OCI-LY7 (cell line): ENCODE measurements at regions not wholly inside any gene's neighbourhood (a gene's known extent, or its start where the extent isn't known, plus 50 kb on each side); places are given as distances from the start of the nearest gene placed in this dataset.

Experiments
- BruUV-seq: library from RNA; stranded (reverse); fragments of 400-500 nt; replicated peaks from 2 replicates; lab custom pipeline; 2021; lab: Mats Ljungman, UMichigan
- CTCF ChIA-PET: fragments of 300-600 bp; sonication (Branson Sonifier 250); formaldehyde crosslinking; loops from one replicate; lab custom pipeline; 2022; ENCODE audit warnings: antibody characterized with exemption; ENCODE audit not compliant: unreplicated experiment; lab: Charles Lee
- POLR2A ChIA-PET: fragments of 300-600 bp; sonication (Branson Sonifier 250); formaldehyde crosslinking; loops from one replicate; lab custom pipeline; 2022; ENCODE audit warnings: antibody characterized with exemption; lab: Charles Lee
- DNase-seq: peaks from one replicate; pipeline ENCODE4 v3.0.0-alpha.2; 2015; ENCODE audit warnings: low spot score
- H2AFZ ChIP-seq: fragments of 200-600 bp; sonication (generic), shearing (Covaris generic); 2 replicates; pipeline ENCODE4 v1.6.1; 2014; ENCODE audit warnings: mild to moderate bottlenecking, antibody characterized with exemption, low read length, moderate library complexity
- H3K27ac ChIP-seq: fragments of 200-600 bp; sonication (generic); 2 replicates; pipeline ENCODE4 v1.5.1; 2014; ENCODE audit warnings: mixed run types, low read depth, mild to moderate bottlenecking, moderate library complexity, low read length, inconsistent platforms; ENCODE audit not compliant: poor library complexity, severe bottlenecking
- H3K36me3 ChIP-seq: fragments of 200-600 bp; sonication (generic); 2 replicates; pipeline ENCODE4 v1.6.1; 2014; ENCODE audit warnings: mild to moderate bottlenecking, antibody characterized with exemption, low read length, moderate library complexity, mixed read lengths; ENCODE audit not compliant: insufficient read depth
- H3K4me1 ChIP-seq: fragments of 200-600 bp; sonication (generic); 2 replicates; pipeline ENCODE4 v1.5.1; 2014; ENCODE audit warnings: mild to moderate bottlenecking, low read length; ENCODE audit not compliant: insufficient read depth, poor library complexity, severe bottlenecking
- H3K4me2 ChIP-seq: fragments of 200-600 bp; sonication (generic); 2 replicates; pipeline ENCODE4 v1.6.1; 2014; ENCODE audit warnings: mild to moderate bottlenecking, low read length
- H3K4me3 ChIP-seq: fragments of 200-600 bp; sonication (generic); 2 replicates; pipeline ENCODE4 v1.5.1; 2014; ENCODE audit warnings: mild to moderate bottlenecking, low read depth, low read length; ENCODE audit not compliant: poor library complexity, severe bottlenecking
- H3K79me2 ChIP-seq: fragments of 200-600 bp; sonication (generic); 2 replicates; pipeline ENCODE4 v1.6.1; 2016; ENCODE audit warnings: low read depth, mild to moderate bottlenecking, low read length, moderate library complexity, mixed read lengths; ENCODE audit not compliant: insufficient read depth
- H3K9me2 ChIP-seq: fragments of 200-600 bp; sonication (generic); 2 replicates; pipeline ENCODE4 v1.6.1; 2016; ENCODE audit warnings: mild to moderate bottlenecking, low read length, mixed read lengths; ENCODE audit not compliant: insufficient read depth
- H3K9me3 ChIP-seq: fragments of 200-600 bp; sonication (generic); 2 replicates; pipeline ENCODE4 v1.6.1; 2014; ENCODE audit warnings: mild to moderate bottlenecking, mixed run types, low read length, mixed read lengths
- H4K20me1 ChIP-seq: fragments of 200-600 bp; sonication (generic); 2 replicates; pipeline ENCODE4 v1.6.1; 2014; ENCODE audit warnings: mild to moderate bottlenecking, antibody characterized with exemption, low read length, moderate library complexity, mixed read lengths; ENCODE audit not compliant: insufficient read depth
- CTCF ChIP-seq: fragments of 200-600 bp; sonication (generic); conservative IDR thresholded peaks from 2 replicates; pipeline ENCODE4 v1.5.1; 2014; ENCODE audit warnings: mild to moderate bottlenecking, antibody characterized with exemption, low read length, moderate library complexity, mixed read lengths
- EZH2phosphoT487 ChIP-seq: fragments of 200-600 bp; sonication (generic); IDR thresholded peaks from 2 replicates; pipeline ENCODE4 v1.6.1; 2018; ENCODE audit warnings: low read depth, borderline replicate concordance, mild to moderate bottlenecking, mixed run types, antibody characterized with exemption, low read length, moderate library complexity, mixed read lengths
- intact Hi-C: fragments of 100-400 bp; cut with micrococcal nuclease; formaldehyde crosslinking; loops from one replicate; pipeline ENCODE4 v1.10.0; 2022; ENCODE audit not compliant: unreplicated experiment

- DNase-seq, result no peak
- Histone ChIP-seq H3K79me2 (no peaks in the 10 kb centered on the region), H3K4me2 (no peak overlapping the region), H2AFZ (no peak overlapping the region), H4K20me1 (no peaks in the 10 kb centered on the region), H3K9me3 (no peaks in the 10 kb centered on the region), H3K36me3 (no peaks in the 10 kb centered on the region), H3K4me1 (no peaks in the 10 kb centered on the region), H3K27ac (no peak overlapping the region), H3K9me2 (no peaks in the 10 kb centered on the region), H3K4me3 (no peak overlapping the region)
- ChIA-PET POLR2A (no interaction called here), CTCF (no interaction called here)
- no TSS peak for BruUV-seq
- no peak for TF ChIP-seq EZH2phosphoT487
- no peak for TF ChIP-seq CTCF
- intact Hi-C loops, result no loop called here
Measured at GRCh38 chr13:68627379-68627778, 1397.2 kb upstream of the PCDH9 start.

GRCh38 chr13:68616600-68617222 lies 1386.6 kb upstream of the PCDH9 start:
- no peak overlapping the region for H3K27ac ChIP-seq
- no TSS peak for BruUV-seq
- no peaks in the 10 kb centered on the region for H4K20me1 ChIP-seq
- CTCF ChIA-PET, result no interaction called here
- no peak overlapping the region for H3K4me3 ChIP-seq
- no peak overlapping the region for H2AFZ ChIP-seq
- no peaks in the 10 kb centered on the region for H3K9me3 ChIP-seq
- no peaks in the 10 kb centered on the region for H3K9me2 ChIP-seq
- intact Hi-C loops, result no loop called here
- H3K4me2 ChIP-seq, result no peak overlapping the region
- no peaks in the 10 kb centered on the region for H3K79me2 ChIP-seq
- TF ChIP-seq CTCF, result no peak
- no peaks in the 10 kb centered on the region for H3K36me3 ChIP-seq
- no peaks in the 10 kb centered on the region for H3K4me1 ChIP-seq
- POLR2A ChIA-PET, result interaction anchor here (0.6 kb wide), 1 partner anchor 49 kb away, joined by 3 read pairs; no protein-coding TSS in a partner anchor
- no peak for DNase-seq

GRCh38 chr13:68609661-68610060 lies 1379.5 kb upstream of the PCDH9 start:
- Histone ChIP-seq H3K4me2 (no peak overlapping the region), H3K9me2 (no peaks in the 10 kb centered on the region), H3K4me1 (no peaks in the 10 kb centered on the region), H3K79me2 (no peaks in the 10 kb centered on the region), H3K4me3 (no peak overlapping the region), H2AFZ (no peak overlapping the region), H4K20me1 (no peaks in the 10 kb centered on the region), H3K36me3 (no peaks in the 10 kb centered on the region), H3K9me3 (0 out of 2 replicates have a peak, but pooled peaks cover 4% of the 10 kb centered on the region), H3K27ac (no peak overlapping the region)
- no peak for DNase-seq
- ChIA-PET POLR2A (interaction anchor here (0.5 to 0.7 kb wide), 2 partner anchors 25 to 341 kb away, joined by 3 to 5 read pairs; no protein-coding TSS in a partner anchor), CTCF (no interaction called here)
- BruUV-seq, result no TSS peak
- intact Hi-C loops, result no loop called here
- TF ChIP-seq EZH2phosphoT487 (no peak), CTCF (no peak)
